ENCODE measurements at regions not wholly inside any gene's neighbourhood (a gene's known extent, or its start where the extent isn't known, plus 50 kb on each side); places are given as distances from the start of the nearest gene placed in this dataset.
"Not testable (repeated sequence)": the region's sequence is repeated elsewhere in the genome, so short reads cannot be mapped to it uniquely, and the experiment has no call there.

DNA sequence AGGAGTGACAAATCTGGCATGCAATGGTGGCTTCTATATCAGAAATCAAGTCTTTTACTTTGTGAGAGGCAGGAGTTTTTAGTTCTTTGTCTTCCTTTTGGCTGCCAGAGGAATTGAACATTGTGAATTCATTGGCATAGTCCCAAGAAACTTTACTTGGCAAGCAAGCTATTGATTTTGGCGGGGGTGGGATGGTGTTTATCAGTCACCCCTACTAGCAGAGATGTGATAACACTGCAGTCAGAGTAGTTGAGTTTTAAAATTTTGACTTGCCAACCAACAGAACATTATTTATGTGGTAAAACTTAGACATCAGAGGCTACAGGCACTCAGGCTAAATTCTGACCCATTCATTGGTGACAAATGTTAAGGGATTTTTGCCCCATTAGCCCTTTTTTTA, 129.2 kb downstream of the FAM72B start:
- DNase-seq, result not testable (repeated sequence)

DNA sequence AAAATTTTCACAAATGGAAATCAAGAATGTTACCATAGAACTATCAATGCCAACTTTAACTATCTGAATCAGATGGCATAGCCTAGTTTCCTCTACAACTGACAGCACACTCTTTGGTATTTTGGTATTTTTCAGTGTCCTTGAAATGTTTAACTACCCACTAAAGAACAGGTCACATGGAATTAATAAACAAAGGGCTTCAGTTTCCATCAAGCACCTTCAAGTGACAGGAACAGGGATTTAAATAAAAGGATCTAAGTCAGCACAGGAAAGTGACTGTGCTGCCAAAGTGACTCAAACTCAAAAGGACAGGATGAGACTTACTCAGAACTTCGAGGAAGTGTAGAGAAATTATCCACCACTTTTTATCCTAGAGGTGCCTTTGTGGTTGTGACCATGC, 117.2 kb downstream of the FAM72B start:
- DNase-seq, result not testable (repeated sequence)

DNA sequence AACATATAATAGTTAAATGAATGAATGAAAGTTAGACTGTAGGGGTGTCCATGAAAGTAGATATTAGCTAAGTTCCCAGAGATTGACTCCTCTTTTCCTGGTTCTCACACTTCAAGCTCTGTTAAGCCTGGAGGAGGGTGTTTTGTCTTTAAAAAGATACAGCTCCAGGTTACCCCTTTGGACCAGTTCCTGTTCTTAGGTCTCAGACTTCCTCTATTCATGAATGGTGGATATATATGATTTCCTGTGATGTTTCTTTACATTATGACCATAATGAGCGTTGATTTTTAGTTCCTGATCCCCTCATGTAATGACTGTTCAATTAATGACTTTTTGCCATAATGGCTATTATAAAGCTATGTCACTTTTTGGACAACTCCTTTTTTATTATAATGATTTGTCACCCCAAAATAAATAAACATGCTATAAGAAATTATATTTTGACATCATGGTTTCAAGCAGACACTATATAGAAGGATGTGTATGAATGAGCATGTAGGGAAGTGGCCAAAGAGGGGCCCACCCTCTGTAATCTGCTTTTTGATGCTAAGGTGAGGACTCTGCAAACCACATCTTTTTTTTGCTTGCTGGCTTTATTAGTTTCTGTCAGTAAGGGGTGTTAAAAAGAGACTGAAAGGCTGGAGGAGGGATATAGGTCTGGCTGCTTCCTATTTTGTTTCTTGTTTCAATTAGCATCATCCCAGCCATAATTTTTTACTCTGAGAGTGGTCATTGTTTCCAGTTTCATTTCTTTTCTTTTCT, 115.2 kb downstream of the FAM72B start:
- not testable (repeated sequence) for DNase-seq

DNA sequence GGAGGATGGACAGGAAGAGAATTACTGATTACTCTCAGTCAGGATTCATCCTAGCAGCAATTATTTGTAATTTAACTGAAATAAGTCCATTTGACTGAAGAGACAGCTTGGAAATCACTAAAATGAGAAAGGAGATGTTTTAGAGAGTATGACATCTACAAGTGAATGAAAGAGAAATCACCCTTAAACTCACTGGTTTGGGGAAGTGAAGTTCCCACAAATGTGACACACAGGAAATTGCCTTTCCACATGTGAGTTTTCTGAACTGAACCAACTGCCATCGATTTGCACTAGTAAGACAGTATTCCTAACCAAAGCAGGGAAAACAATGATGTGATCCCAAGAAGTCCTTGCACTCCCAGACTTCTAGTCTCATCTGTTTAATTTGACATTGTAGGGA, 110.3 kb downstream of the FAM72B start:
- not testable (repeated sequence) for DNase-seq

DNA sequence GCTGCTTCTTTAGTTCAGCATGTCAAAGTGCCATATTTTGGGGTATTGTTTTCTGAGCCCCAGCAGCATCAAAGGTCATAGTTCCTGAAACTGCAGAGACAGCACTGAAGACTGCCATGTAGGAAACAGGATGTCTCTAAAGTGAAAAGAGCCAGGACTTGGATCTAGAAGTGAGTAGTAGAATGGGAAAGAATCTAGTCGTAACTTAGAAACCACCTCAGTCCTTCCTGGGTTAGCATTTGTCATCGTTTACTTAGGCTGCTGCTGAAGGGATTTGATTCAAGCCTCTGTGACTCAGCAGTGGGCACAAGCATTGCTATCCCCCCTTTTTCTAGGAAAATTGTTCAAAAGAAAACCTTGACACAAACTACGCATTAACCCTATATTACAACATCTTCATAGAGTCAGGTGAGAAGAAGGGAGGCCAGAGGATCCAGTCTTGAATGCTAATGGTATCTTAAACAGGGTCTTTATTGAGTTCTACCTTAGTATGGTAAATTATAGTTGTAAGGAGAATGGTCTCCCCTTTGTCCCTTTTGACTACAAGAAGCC, 108.8 kb downstream of the FAM72B start:
- not testable (repeated sequence) for DNase-seq

DNA sequence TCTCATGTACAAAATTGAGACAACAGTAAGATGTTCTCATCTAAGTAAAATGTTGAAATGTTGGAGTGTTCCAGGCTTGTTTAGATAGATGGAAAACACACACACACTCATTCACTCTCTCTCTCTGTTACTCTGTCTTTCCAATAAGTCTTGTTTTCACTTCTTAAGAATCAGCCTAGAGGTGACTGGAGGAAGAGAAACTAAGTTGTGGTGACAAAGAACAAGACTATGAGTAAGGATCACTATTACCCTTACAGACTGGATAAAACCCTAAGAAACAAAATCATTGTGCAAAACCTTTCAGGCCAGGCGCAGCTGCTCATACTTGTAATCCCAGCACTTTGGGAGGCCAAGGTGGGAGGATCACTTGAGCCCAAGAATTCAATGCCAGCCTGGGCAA, 107.5 kb downstream of the FAM72B start:
- not testable (repeated sequence) for DNase-seq

DNA sequence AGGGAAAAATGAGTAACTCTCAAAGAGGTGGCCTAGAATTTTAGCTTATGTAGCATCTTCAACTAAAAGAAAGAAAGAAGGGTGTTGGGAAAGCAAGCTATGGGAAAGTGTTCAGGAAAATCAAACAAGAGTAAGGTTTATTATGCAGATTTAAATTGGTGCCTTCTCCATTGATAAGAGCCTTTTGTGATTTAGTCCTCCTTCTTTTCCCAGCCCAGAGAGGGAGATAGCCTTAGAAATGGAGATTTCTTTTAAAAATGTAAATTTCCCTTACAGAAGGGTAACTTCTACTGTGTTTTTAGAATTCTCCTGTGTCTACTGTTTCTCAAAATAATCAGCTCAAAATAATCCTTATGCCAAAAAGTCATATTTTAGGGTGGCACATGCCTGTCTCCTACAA, 104.5 kb downstream of the FAM72B start:
- DNase-seq, result not testable (repeated sequence)

DNA sequence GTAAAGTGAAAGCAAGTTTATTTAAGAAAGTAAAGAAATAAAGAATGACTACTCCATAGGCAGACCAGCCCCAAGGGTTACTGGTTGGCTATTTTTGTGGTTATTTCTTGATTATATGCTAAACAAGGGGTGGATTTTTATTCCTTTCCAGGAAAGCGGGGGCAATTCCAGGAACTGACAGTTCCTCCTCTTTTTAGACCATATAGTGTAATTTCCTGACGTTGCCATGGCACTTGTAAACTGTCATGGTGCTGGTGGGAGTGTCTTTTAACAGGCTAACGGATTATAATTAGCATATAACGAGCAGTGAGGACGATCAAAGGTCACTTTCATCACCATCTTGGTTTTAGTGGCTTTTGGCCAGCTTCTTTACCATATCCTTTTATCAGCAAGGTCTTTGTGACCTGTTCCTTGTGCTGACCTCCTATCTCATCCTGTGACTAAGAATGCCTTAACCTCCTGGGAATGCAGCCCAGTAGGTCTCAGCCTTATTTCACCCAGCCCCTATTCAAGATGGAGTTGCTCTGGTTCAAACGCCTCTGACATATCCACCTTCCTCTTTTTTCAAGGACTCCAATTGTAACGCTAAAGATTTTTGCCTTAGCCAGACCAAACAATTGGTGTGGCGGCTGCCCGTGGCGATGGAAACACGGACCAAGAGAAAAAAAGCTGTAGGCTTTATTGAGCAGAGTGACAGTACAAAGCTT, 103.8 kb downstream of the FAM72B start:
- not testable (repeated sequence) for DNase-seq

DNA sequence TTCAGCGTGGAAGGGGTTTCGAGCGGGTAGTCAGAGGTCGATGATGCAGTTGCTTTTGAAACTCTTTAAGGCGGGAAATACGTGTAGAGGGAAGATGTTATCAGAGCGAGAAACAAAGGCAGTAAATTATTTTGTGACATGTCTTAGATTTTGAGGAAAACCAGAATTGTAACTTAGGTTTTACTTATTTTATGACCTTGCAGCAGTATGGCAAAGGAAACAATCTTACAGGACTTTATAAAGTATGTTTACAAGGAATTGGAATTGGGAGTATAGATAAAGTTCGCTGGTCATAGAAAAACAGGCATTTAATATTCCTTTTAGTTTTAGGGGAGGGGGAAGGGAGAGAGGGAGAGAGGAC, 103.3 kb downstream of the FAM72B start:
- not testable (repeated sequence) for DNase-seq

DNA sequence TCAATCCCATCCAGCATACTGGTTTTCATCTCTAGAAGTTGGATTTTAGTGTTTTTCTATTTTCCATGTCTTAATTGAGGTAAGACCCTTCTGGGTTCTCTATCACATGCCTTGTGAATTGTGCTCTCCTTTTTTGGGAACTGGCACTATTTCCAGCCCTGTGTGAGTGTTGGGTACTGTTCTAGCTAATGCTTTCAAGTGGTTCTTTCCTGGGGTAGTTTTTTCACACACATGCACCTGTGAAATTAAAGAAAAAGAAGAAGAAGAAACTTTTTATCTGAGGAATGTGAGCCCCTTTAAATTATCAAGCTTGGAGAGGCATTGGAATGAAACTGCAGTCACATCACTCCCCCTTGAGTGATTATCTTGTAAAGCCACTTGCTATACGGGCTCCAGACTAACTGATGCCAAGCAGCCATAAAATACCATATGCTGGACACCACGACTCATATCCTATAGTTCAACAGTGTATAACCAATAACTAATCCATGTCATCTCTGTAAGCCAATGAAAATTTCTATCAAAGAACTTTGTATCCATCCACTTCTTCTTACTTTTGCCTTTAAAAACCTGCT, 102.4 kb downstream of the FAM72B start:
- DNase-seq, result not testable (repeated sequence)

DNA sequence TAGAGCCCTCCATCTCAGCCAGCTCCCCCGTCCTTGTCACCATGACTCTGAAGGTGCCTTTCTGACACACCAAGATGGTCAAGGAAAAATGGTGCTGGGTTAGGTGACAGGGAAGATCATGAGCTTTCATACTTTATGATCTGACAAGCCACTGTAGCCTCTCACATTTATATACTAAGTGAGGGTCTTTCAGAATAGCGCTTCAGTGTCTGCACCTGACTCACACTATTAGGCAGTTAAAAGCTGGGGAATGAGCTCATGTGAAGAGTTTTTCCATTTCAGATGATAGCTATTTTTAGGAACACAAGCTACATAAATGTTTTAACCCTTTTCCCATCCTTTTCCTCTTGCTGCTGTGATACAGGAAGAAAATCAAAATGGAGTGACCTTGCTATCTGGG, 101.1 kb downstream of the FAM72B start:
- DNase-seq, result not testable (repeated sequence)

DNA sequence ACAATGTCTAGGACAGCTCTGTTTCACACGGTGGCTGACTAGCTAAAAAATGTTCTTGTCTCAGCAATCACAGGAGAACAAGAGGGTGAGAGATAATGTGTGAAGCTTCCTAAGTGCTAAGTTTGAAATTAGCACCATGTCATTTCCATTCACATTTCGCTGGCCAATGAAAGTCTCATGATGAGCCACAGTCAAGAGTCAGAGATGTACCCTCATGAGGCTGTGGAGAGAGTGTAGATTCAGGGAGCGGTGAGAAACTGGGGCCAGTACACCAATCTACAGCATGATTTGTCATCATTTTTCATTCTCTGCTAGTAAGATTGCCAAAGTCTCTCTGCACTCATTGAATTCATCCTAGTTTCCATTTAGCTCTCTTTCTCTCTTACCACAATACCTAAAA, 97.9 kb downstream of the FAM72B start:
- DNase-seq, result not testable (repeated sequence)

DNA sequence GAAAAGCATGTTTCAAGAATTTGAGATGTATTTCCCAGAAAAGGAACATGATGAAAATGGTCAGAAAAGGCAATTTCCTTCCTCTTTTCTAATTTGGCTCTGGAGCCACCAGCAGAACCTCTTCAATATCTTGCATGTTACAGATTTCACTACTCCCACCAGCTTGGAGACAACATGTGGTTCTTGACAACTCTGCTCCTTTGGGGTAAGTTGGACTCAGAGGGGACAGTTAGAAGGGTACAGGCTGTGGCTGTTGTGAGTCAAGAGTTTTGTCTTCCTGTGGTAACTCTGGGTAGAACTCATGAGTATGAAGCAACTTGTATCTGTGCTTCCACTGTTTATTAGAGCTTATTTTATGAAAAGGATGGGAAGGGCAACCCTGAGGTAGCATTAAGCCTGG, 96.9 kb downstream of the FAM72B start:
- not testable (repeated sequence) for DNase-seq

DNA sequence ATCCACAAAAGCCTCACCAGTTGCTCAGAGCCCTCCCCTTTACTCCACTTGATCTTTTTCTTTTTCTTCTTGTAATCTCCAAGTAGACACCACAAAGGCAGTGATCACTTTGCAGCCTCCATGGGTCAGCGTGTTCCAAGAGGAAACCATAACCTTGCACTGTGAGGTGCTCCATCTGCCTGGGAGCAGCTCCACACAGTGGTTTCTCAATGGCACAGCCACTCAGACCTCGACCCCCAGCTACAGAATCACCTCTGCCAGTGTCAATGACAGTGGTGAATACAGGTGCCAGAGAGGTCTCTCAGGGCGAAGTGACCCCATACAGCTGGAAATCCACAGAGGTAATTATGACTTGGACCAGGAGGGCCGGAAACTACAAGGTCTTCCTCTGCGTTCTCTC, 95.6 kb downstream of the FAM72B start:
- not testable (repeated sequence) for DNase-seq

DNA sequence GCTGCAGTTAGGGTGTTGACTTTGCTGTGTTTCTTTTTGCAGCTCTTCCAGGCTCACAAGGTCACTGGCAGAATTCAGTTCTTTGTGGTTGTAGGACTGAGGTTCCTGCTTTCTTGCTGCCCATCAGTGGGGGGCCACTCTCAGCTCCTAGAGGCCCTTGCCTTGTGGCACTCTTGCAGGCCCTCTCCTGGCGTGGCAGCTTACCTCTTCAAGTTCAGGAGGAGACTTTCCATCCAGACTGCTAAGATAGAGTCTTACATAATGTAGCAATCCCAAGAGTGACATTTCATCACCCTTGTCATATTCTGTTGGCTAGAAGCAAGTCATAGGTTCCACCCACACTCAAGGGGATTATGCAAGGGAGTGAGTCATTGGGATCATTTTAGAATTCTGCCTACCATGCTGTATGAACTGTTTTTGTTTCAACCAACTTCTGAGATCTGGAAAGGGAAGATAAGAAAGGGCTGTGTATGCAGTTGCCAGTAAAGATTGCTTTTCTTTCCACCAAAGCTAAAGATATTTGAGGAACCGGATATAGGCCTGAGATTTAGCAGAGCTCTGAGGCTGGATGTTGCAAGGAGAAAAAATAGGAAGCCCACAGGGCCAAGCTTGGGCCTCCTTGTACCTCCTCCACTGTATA, 91.7 kb downstream of the FAM72B start:
- DNase-seq, result not testable (repeated sequence)

DNA sequence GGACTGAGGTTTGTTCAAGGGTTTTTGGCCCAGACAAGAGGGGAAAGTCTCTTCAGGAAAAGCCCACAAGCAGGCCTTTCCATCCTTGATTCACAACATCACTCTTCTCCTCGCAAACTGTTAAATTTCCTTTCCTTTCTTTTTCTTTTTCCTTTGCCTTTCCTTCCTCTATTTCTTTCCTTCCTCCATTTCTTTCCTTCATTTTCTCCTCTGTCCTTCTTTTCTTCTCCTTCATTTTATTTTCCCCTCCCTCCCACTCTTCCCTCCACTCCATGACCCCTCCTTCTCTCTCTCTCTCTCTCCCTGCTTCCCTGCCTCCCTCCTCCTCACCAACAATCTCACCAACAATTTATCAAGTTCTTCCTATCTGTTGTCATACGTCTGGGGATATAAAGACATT, 89.1 kb downstream of the FAM72B start:
- not testable (repeated sequence) for DNase-seq

DNA sequence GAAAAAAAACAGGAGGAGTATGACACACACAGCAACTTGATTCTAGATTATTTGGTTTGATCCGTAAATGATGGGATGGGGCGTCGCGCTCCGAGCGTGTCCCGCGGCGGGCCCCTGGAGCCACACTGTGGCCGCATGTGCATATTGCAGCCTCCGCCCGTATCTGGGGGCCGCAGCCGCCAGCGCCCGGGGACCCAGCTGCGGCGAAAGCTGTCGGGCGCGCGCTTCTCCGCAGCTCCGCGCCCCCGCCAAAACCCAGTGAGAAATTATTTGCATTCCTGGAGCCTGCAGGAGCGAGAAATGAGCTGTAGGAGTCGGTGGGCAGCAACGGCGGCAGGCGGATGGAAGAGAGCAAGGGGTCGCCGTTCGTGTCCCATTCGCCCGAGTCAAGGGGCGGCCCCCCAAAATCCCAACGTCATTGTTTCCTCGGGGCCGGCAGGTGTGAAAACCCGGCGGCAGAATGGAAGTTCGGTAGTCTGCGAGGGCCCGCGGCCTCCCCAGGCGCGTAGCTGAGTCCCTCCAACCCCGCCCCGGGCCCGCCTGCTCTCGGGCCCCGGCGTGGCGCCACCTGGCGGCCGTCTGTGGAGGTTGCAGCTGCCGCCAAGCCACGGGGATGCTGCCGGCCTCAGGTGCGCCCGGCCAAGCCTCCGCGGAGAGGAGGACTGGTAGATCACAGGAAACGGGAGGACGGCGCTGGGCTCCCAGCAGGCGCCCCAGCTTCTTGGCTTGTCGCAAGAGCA, 86.8 kb downstream of the FAM72B start:
- peak; percentile 82 to 85 (median 85) for DNase-seq

DNA sequence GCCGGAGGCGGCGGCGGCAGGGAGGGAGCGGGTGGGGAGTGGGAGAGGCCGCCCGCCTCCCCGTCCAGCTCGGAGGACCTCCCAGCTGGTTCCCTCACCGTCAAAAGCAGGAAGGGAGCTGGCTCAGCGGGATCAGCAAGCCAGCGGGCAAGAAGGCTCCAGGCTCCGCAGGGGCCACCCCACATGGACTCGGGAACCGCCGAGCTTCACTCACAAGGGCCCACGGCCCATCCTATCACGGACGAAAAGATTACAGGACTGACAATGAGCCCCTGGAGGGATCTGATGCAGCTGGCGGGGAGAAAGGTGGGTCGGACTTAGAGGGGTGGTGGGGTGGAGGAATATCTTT, 86.3 kb downstream of the FAM72B start:
- DNase-seq, result not testable (repeated sequence)

DNA sequence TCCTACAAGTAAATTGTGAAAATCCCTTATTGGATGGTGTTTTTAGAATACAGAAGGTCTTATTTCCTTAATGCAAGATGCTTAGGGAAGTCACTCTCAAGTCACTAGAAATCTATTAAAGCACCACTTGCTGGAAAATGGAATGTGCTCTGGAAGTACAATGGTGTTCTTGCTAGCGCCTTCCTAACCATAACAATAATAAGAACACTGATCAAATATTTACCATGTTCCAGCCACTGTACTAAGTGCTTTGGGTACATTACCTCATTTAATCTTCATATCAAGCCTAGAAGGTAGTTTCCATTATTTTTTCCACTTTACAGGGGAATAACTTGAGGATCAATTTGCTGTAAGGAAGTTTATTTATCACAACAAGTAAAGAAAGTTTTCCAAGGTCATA, 75.1 kb downstream of the FAM72B start:
- not testable (repeated sequence) for DNase-seq

DNA sequence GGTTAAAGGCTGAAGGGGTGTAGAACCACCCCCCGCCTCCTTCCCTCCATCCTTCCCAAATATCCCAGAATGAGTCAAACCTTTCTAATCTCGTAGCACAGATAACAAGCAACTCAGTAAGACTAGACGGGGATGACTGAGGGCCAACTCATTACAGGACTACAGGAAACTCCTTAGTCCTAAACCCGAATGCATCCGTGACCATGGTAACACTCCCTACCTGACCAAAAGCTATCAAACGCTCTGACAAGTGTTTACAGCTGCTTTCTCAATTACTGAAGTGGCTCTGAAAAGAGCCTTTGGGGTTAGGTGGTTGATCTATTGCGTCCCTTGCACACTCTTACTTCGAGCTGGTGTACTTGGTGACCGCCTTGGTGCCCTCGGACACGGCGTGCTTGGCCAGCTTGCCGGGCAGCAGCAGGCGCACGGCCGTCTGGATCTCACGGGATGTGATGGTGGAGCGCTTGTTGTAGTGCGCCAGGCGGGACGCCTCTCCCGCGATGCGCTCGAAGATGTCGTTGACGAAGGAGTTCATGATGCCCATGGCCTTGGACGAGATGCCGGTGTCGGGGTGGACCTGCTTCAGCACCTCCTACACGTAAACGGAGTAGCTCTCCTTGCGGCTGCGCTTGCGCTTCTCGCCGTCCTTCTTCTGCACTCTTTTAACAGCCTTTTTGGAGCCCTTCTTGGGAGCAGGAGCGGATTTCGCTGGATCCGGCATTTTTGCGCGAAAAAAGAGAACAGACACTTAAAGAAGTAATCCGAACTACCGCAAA, 67.4 kb downstream of the FAM72B start:
- DNase-seq, result peak in 2 of 3 experiments; percentile 17 to 55

DNA sequence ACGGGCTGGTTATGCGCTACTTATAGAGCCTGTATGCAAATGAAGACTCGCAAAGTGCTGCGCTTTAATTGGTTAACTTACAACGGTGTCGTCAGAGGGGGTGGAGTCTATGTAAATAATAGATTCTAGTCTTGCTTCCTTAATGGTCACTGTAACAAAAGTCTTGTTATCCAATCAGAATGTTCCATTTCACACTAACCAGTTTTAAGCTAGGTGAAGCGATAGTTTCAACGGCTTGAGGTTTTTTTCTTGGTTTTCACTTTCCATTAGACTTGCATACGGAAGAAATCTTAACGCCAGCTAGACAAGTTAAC, 66.9 kb downstream of the FAM72B start:
- peak in 1 of 3 experiments; percentile 27 for DNase-seq
